Central memory CD8-positive, alpha-beta T cell (primary cell): ENCODE measurements at regions not wholly inside any gene's neighbourhood (a gene's known extent, or its start where the extent isn't known, plus 50 kb on each side); places are given as distances from the start of the nearest gene placed in this dataset.

Experiments used
- ATAC-seq: fragments of 150-1000 bp; cut with Tn5 transposase; replicated peaks from 2 replicates; pipeline ENCODE4 v1.10.0; 2022; ENCODE audit warnings: mild to moderate bottlenecking, moderate FRiP score, moderate number of reproducible peaks; ENCODE audit not compliant: poor library complexity, severe bottlenecking; ENCODE audit errors: extremely low read depth
- DNase-seq, 2 donors: peaks; one replicate each; pipeline ENCODE4 v3.0.0; 2021; ENCODE audit warnings: low spot score in 2 of 2
- H3K27ac Mint-ChIP-seq: one replicate; pipeline ENCODE4 v1.8.0; 2022; ENCODE audit warnings: low read depth, mild to moderate bottlenecking, moderate library complexity, mixed read lengths
- H3K27me3 Mint-ChIP-seq: one replicate; pipeline ENCODE4 v1.8.0; 2022; ENCODE audit warnings: mixed read lengths
- H3K36me3 Mint-ChIP-seq: one replicate; pipeline ENCODE4 v1.8.0; 2022; ENCODE audit warnings: mild to moderate bottlenecking, moderate library complexity, mixed read lengths; ENCODE audit not compliant: insufficient read depth
- H3K4me1 Mint-ChIP-seq: one replicate; pipeline ENCODE4 v1.8.0; 2022; ENCODE audit warnings: mixed read lengths
- H3K4me3 Mint-ChIP-seq: one replicate; pipeline ENCODE4 v1.8.0; 2022; ENCODE audit warnings: mild to moderate bottlenecking, moderate library complexity, mixed read lengths
- H3K9me3 Mint-ChIP-seq: one replicate; pipeline ENCODE4 v1.8.0; 2022; ENCODE audit warnings: mixed read lengths

GRCh38 chr11:134524896-134525845, 113.1 kb upstream of the B3GAT1 start:
- Mint-ChIP-seq H3K27me3 (peaks cover 34% of the 10 kb centered on the region), H3K27ac (no peak overlapping the region), H3K36me3 (no peaks in the 10 kb centered on the region), H3K4me1 (no peaks in the 10 kb centered on the region), H3K9me3 (no peaks in the 10 kb centered on the region), H3K4me3 (no peak overlapping the region)
- ATAC-seq: no peak
- no peak for DNase-seq

- no peaks in the 10 kb centered on the region for H3K9me3 Mint-ChIP-seq
- DNase-seq: no peak
- H3K4me3 Mint-ChIP-seq: no peak overlapping the region
- ATAC-seq: no peak
- no peak overlapping the region for H3K27ac Mint-ChIP-seq
- H3K4me1 Mint-ChIP-seq: no peaks in the 10 kb centered on the region
- H3K36me3 Mint-ChIP-seq: no peaks in the 10 kb centered on the region
- H3K27me3 Mint-ChIP-seq: peaks cover 30% of the 10 kb centered on the region
Measured at GRCh38 chr11:134524201-134524600, 112.2 kb upstream of the B3GAT1 start.

DNA sequence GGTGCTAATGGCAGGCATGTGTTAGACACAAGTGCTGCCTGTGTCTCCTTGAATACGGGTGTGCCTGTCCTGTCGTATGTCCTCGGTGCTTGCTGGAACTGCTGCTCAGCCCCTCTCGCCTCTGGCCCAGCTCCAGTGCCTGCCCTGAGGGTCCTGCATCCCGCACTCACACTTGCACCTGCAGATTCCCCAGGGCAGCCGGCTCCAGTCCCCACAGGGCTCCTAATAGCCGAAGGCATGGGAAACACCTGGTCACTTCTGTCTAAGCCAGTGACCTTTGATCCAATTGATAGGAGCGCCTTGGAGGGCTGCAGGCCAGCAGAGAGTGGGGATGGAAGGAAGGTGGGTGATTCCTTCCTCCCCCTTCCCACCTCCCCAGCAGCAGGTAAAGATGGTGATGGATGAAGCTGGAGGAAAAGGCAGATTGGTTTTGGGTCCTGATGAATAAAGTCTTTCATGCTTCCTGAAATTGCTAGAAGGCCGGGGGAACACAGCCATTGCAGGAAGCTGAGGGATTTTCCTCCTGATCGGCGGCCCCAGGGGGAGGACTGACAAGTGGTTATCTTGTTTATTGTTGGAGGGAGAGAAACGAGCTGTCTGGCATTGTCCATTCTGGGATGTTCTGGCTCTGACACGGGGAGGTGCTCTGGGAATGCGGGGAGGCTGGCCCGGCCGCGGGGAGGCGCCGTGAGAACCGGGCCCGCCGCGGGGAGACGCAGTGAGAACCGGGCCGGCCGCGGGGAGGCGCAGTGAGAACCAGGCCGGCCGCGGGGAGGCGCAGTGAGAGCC, 110.9 kb upstream of the B3GAT1 start:
- Mint-ChIP-seq H3K27me3 (peaks cover 27% of the 10 kb centered on the region), H3K36me3 (no peaks in the 10 kb centered on the region), H3K4me1 (no peaks in the 10 kb centered on the region), H3K4me3 (no peak overlapping the region), H3K9me3 (no peaks in the 10 kb centered on the region), H3K27ac (no peak overlapping the region)
- no peak for DNase-seq
- ATAC-seq: no peak

DNA sequence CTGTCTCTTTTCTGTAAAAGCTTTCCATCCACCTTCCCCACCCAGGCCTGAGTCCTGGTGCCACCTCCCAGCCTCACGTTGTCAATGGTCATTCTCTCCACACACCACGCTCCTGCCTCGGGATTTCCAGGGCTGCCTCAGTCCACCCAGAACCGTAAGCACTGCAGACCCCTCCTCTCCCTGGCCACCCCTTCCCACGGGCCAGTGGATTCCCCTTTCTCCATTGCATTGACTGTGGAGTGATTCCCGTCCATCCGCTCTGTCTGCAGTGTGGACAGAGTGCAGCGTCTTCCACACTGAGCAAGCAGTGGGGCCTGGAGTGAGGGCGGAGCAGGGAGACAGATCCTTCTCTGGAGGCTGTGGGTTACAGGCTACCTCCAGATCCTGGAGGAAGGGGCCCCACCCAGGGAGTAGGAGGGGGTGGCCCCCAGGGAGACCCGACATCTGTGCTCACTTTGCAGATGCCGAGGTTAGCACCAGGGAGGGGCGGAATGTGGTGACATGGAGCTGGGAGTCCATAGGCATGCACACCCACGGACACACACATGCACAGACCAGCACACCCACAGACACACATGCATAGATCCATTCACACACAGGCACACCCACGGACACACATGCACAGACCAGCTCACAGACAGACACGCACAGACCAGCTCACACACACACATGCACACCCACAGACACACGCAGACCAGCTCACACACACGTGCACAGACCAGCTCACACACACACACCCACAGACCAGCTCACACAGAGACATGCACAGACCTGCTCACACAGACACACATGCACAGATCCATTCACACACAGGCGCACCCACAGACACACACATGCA, 109.6 kb upstream of the B3GAT1 start:
- peaks cover 27% of the 10 kb centered on the region for H3K27me3 Mint-ChIP-seq
- no peaks in the 10 kb centered on the region for H3K9me3 Mint-ChIP-seq
- H3K36me3 Mint-ChIP-seq: no peaks in the 10 kb centered on the region
- DNase-seq (no peak), ATAC-seq (no peak)
- H3K4me1 Mint-ChIP-seq: no peaks in the 10 kb centered on the region
- H3K4me3 Mint-ChIP-seq: no peak overlapping the region
- H3K27ac Mint-ChIP-seq: no peak overlapping the region

DNA sequence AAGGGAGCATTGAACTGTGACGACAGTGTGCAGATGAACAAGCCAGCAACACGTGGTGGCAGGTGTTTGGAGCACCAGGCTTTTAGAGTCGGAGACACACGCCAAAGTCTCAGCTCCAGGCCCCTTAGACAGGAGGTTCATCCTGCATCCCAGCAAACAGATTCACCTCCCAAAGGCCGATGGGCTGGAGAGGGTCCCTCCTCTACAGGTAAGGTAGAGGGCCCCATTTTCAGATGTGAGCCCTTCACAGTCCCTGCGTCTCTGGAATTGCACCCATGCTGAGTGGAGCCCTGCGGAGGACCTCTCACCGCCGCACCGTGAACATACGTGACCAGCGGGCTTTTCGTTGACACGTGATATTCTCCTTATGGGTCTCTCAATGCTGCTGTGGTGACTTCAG, 109.0 kb upstream of the B3GAT1 start:
- Mint-ChIP-seq H3K36me3 (no peaks in the 10 kb centered on the region), H3K4me1 (no peaks in the 10 kb centered on the region), H3K27ac (no peak overlapping the region), H3K27me3 (peaks cover 29% of the 10 kb centered on the region), H3K4me3 (no peak overlapping the region), H3K9me3 (no peaks in the 10 kb centered on the region)
- no peak for DNase-seq
- ATAC-seq: no peak

DNA sequence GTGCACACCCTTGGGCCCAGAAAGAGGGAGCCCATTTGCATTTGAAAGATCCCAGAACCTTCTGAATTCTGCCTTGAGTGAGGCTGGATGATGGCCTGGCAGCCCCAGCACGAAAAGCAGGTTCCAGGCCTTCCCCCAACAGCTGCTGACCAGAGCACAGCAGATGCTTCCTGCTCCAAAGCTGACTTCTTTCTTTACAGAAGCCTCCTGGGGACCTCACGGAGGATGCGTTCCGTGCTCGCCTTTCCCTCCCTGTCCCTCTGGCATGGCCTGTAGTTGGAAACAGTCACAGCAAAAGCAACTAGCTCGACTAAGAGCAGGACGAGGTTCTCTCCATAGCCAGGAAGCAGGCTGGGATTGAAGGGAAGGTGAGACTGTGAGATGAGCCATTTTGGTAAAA, 107.7 kb upstream of the B3GAT1 start:
- DNase-seq (no peak), ATAC-seq (no peak)
- H3K27ac Mint-ChIP-seq: no peak overlapping the region
- no peaks in the 10 kb centered on the region for H3K36me3 Mint-ChIP-seq
- H3K4me3 Mint-ChIP-seq: no peak overlapping the region
- H3K9me3 Mint-ChIP-seq: no peaks in the 10 kb centered on the region
- peaks cover 36% of the 10 kb centered on the region for H3K27me3 Mint-ChIP-seq
- H3K4me1 Mint-ChIP-seq: no peaks in the 10 kb centered on the region

DNA sequence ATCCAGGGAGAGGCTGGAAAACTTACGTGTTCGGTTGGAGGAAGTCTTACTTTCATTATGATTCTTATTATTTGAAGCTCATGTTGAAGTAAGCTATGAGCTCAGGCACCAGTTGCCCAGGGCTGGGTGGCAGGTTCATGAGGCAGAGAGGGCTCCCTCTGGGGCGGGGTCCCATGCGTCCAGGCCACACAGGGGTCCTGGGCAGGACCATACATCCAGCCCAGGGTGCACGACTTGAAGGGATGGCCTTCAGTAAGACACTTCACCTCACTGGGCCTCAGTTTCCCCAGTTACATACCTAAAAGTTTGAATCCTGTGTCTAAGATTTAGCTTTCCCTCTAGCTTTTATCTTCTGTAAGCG, 107.3 kb upstream of the B3GAT1 start:
- Mint-ChIP-seq H3K27ac (no peak overlapping the region), H3K4me1 (no peaks in the 10 kb centered on the region), H3K36me3 (no peaks in the 10 kb centered on the region), H3K27me3 (peaks cover 36% of the 10 kb centered on the region), H3K4me3 (no peak overlapping the region), H3K9me3 (no peaks in the 10 kb centered on the region)
- ATAC-seq: no peak
- DNase-seq: no peak

DNA sequence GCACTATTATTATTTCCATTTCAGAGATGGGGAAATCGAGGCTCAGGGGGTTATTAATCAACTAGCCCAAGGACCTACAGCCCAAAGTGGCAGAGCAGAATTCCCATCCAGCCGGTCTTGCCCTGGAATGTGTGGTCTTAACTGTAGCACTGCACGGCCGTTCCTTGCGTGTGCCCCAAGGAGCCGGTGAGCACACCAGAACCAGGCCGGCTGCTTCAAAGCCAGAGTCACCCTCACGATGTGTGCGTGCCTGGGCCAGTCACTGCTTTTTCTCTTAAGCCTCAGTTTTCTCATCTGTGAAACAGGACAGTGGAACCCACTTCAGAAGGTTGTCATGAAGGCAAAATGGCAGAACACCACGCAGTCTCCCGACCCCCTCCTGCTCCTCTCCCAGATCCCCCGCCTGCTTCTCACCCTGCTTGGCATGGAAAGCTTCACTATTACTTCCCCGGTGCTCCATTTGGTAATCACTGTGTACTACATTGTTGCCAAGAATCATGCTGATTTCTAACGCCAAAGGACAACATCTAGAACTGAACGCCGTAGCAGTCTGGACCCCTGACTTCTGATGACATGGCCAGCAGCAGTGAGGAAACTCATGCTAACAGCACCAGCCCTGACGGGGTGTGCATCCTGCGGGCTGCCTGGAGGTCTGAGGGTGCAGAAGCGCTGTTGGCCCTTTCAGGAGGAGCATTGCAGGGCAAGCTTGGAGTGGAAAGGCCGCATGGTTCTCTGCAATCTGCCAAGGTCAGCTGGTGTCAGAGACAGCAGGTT, 106.8 kb upstream of the B3GAT1 start:
- peaks cover 36% of the 10 kb centered on the region for H3K27me3 Mint-ChIP-seq
- no peaks in the 10 kb centered on the region for H3K36me3 Mint-ChIP-seq
- DNase-seq (no peak), ATAC-seq (no peak)
- H3K4me1 Mint-ChIP-seq: no peaks in the 10 kb centered on the region
- H3K4me3 Mint-ChIP-seq: no peak overlapping the region
- H3K9me3 Mint-ChIP-seq: no peaks in the 10 kb centered on the region
- no peak overlapping the region for H3K27ac Mint-ChIP-seq

- ATAC-seq (no peak), DNase-seq (no peak)
- H3K4me1 Mint-ChIP-seq: no peaks in the 10 kb centered on the region
- no peaks in the 10 kb centered on the region for H3K9me3 Mint-ChIP-seq
- no peak overlapping the region for H3K27ac Mint-ChIP-seq
- no peaks in the 10 kb centered on the region for H3K36me3 Mint-ChIP-seq
- H3K27me3 Mint-ChIP-seq: peaks cover 43% of the 10 kb centered on the region
- H3K4me3 Mint-ChIP-seq: no peak overlapping the region
Measured at GRCh38 chr11:134517621-134518293, 105.7 kb upstream of the B3GAT1 start.

DNA sequence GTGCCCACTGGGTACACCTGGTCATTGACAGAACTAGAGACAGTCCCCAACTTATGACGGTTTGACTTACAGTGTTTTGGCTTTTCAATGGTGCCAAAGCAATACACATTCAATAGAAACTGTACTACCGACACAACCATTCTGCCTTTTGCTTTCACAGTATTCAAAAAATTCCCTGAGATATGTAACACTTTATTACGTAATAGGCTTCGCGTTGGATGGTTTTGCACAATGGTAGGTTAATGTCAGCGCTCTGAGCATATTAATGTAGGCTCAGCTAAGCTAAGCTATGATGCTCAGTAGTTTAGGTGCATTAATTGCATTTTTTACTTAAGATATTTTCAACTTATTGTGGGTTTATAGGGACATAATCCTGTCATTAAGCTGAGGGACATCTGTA, 105.1 kb upstream of the B3GAT1 start:
- ATAC-seq: no peak
- H3K27me3 Mint-ChIP-seq: peaks cover 43% of the 10 kb centered on the region
- no peaks in the 10 kb centered on the region for H3K4me1 Mint-ChIP-seq
- no peak overlapping the region for H3K27ac Mint-ChIP-seq
- no peaks in the 10 kb centered on the region for H3K36me3 Mint-ChIP-seq
- DNase-seq: no peak
- H3K4me3 Mint-ChIP-seq: no peak overlapping the region
- H3K9me3 Mint-ChIP-seq: no peaks in the 10 kb centered on the region

- ATAC-seq (no peak), DNase-seq (no peak)
- Mint-ChIP-seq H3K27me3 (peaks cover 43% of the 10 kb centered on the region), H3K4me1 (no peaks in the 10 kb centered on the region), H3K4me3 (no peak overlapping the region), H3K9me3 (no peaks in the 10 kb centered on the region), H3K36me3 (no peaks in the 10 kb centered on the region), H3K27ac (no peak overlapping the region)
Measured at GRCh38 chr11:134516529-134516928, 104.5 kb upstream of the B3GAT1 start.
